IMR-90 (cell line): ENCODE measurements at regions not wholly inside any gene's neighbourhood (a gene's known extent, or its start where the extent isn't known, plus 50 kb on each side); places are given as distances from the start of the nearest gene placed in this dataset.

ENCODE experiments used
- ATAC-seq: fragments of 200-7000 bp; cut with Tn5 transposase; 2 replicates; pipeline ENCODE4 v1.9.1; 2020; ENCODE audit warnings: low read depth, mild to moderate bottlenecking, moderate library complexity
- BruUV-seq: library from RNA; stranded (reverse); fragments of 400-500 nt; replicated peaks from 2 replicates; lab custom pipeline; 2021; lab: Mats Ljungman, UMichigan
- CTCF ChIA-PET: fragments of 300-600 bp; formaldehyde crosslinking; extraction: SDS; loops from one replicate; lab custom pipeline; 2021; ENCODE audit warnings: antibody characterized with exemption; lab: Yijun Ruan, JAX
- POLR2A ChIA-PET: fragments of 300-600 bp; sonication (Branson Sonifier 250); formaldehyde crosslinking; loops from one replicate; lab custom pipeline; 2022; ENCODE audit warnings: antibody characterized with exemption; ENCODE audit not compliant: unreplicated experiment; lab: Charles Lee
- DNase-seq: peaks from one replicate; pipeline ENCODE4 v3.0.0; 2013
- H2AFZ ChIP-seq: replicated peaks from 2 replicates; pipeline ENCODE3; 2013; ENCODE audit warnings: low read length, mild to moderate bottlenecking; ENCODE audit not compliant: poor library complexity
- H2AK5ac ChIP-seq: 2 replicates; pipeline ENCODE4 v1.6.1; 2013; ENCODE audit warnings: low read depth, low read length, inconsistent platforms
- H2AK9ac ChIP-seq: replicated peaks from 2 replicates; pipeline ENCODE3; 2013; ENCODE audit warnings: mild to moderate bottlenecking, low read depth, low read length, moderate library complexity; ENCODE audit not compliant: poor library complexity
- H2BK120ac ChIP-seq: 2 replicates; pipeline ENCODE4 v1.6.1; 2013; ENCODE audit warnings: low read depth, low read length, inconsistent platforms
- H2BK15ac ChIP-seq: 3 replicates; pipeline ENCODE4 v1.6.1; 2013; ENCODE audit warnings: low read depth, low read length, inconsistent platforms
- H2BK20ac ChIP-seq: 2 replicates; pipeline ENCODE4 v1.6.1; 2013; ENCODE audit warnings: low read depth, mild to moderate bottlenecking, inconsistent platforms, low read length, moderate library complexity
- H2BK5ac ChIP-seq: 2 replicates; pipeline ENCODE4 v1.6.1; 2013; ENCODE audit warnings: mild to moderate bottlenecking, low read depth, low read length, inconsistent platforms; ENCODE audit not compliant: poor library complexity, severe bottlenecking
- H3K14ac ChIP-seq: replicated peaks from 2 replicates; pipeline ENCODE4 v1.6.1; 2013; ENCODE audit warnings: low read depth, low read length, inconsistent platforms
- H3K18ac ChIP-seq: 2 replicates; pipeline ENCODE4 v1.6.1; 2013; ENCODE audit warnings: low read depth, low read length, control low read depth
- H3K23ac ChIP-seq: 2 replicates; pipeline ENCODE4 v1.6.1; 2013; ENCODE audit warnings: low read depth, low read length, inconsistent platforms
- H3K27ac ChIP-seq: 2 replicates; pipeline ENCODE4 v1.5.1; 2013; ENCODE audit warnings: mild to moderate bottlenecking, control low read depth, low read length; ENCODE audit not compliant: insufficient read depth
- H3K27me3 ChIP-seq: 2 replicates; pipeline ENCODE4 v1.6.1; 2013; ENCODE audit warnings: low read length; ENCODE audit not compliant: control insufficient read depth, insufficient read depth
- H3K36me3 ChIP-seq: 2 replicates; pipeline ENCODE4 v1.6.1; 2013; ENCODE audit warnings: low read length, mixed read lengths; ENCODE audit not compliant: control insufficient read depth, insufficient read depth
- H3K4ac ChIP-seq: 2 replicates; pipeline ENCODE4 v1.6.1; 2013; ENCODE audit warnings: low read depth, low read length, inconsistent platforms
- H3K4me1 ChIP-seq: 2 replicates; pipeline ENCODE4 v1.6.1; 2013; ENCODE audit warnings: low read length, mixed read lengths; ENCODE audit not compliant: control insufficient read depth, insufficient read depth
- H3K4me2 ChIP-seq: 2 replicates; pipeline ENCODE4 v1.6.1; 2013; ENCODE audit warnings: low read depth, mild to moderate bottlenecking, control low read depth, low read length, moderate library complexity
- H3K4me3 ChIP-seq: 2 replicates; pipeline ENCODE4 v1.5.1; 2013; ENCODE audit warnings: low read depth, mild to moderate bottlenecking, control low read depth, low read length, moderate library complexity; ENCODE audit not compliant: insufficient read depth
- H3K56ac ChIP-seq: 2 replicates; pipeline ENCODE4 v1.6.1; 2013; ENCODE audit warnings: low read length, inconsistent platforms; ENCODE audit not compliant: insufficient read depth; ENCODE audit errors: extremely low read depth
- H3K79me1 ChIP-seq, 2 experiments: 2 replicates each; pipeline ENCODE4 v1.6.1; 2013; ENCODE audit warnings: low read length in 2 of 2, inconsistent platforms in 1 of 2, low read depth in 1 of 2
- H3K9ac ChIP-seq: 2 replicates; pipeline ENCODE4 v1.6.1; 2013; ENCODE audit warnings: low read depth, low read length, control low read depth
- H3K9me1 ChIP-seq: 2 replicates; pipeline ENCODE4 v1.6.1; 2013; ENCODE audit warnings: low read length, inconsistent platforms; ENCODE audit not compliant: insufficient read depth
- H3K9me3 ChIP-seq: 2 replicates; pipeline ENCODE4 v1.6.1; 2013; ENCODE audit warnings: low read length; ENCODE audit not compliant: control insufficient read depth, insufficient read depth
- H4K20me1 ChIP-seq: 2 replicates; pipeline ENCODE4 v1.6.1; 2013; ENCODE audit warnings: low read length, inconsistent platforms; ENCODE audit not compliant: insufficient read depth
- H4K5ac ChIP-seq: 2 replicates; pipeline ENCODE4 v1.6.1; 2013; ENCODE audit warnings: mild to moderate bottlenecking, low read depth, low read length, control low read depth
- H4K8ac ChIP-seq, 2 experiments: 2 replicates each; pipeline ENCODE4 v1.6.1; 2013; ENCODE audit warnings: low read depth in 2 of 2, low read length in 2 of 2, control low read depth in 1 of 2, inconsistent platforms in 1 of 2
- H4K91ac ChIP-seq: 2 replicates; pipeline ENCODE4 v1.6.1; 2013; ENCODE audit warnings: low read depth, low read length, inconsistent platforms; ENCODE audit not compliant: insufficient read depth
- BHLHE40 ChIP-seq: fragments of 150-350 bp; IDR thresholded peaks from 2 replicates; pipeline ENCODE4 v1.6.1; 2016; ENCODE audit warnings: mild to moderate bottlenecking, low read depth, low read length
- CEBPB ChIP-seq: IDR thresholded peaks from 2 replicates; pipeline ENCODE4 v1.6.1; 2012; ENCODE audit warnings: low read depth, low read length, improper control_type of control experiment
- CHD1 ChIP-seq: IDR thresholded peaks from 2 replicates; pipeline ENCODE4 v1.6.1; 2012; ENCODE audit warnings: low read depth, low read length, improper control_type of control experiment
- ELK1 ChIP-seq: fragments of 150-350 bp; IDR thresholded peaks from 2 replicates; pipeline ENCODE4 v1.6.1; 2016; ENCODE audit warnings: low read depth, mild to moderate bottlenecking, low read length, moderate library complexity, borderline replicate concordance
- FOS ChIP-seq: fragments of 150-350 bp; IDR thresholded peaks from 2 replicates; pipeline ENCODE4 v1.6.1; 2016; ENCODE audit warnings: low read depth, low read length
- MAFK ChIP-seq: IDR thresholded peaks from 2 replicates; pipeline ENCODE4 v1.6.1; 2012; ENCODE audit warnings: low read depth, low read length, improper control_type of control experiment
- MAZ ChIP-seq: IDR thresholded peaks from 2 replicates; pipeline ENCODE4 v1.6.1; 2012; ENCODE audit warnings: low read depth, mild to moderate bottlenecking, low read length, improper control_type of control experiment, moderate library complexity, borderline replicate concordance
- MXI1 ChIP-seq: IDR thresholded peaks from 2 replicates; pipeline ENCODE4 v1.6.1; 2012; ENCODE audit warnings: low read depth, mild to moderate bottlenecking, low read length, moderate library complexity, borderline replicate concordance
- NFE2L2 ChIP-seq: fragments of 150-350 bp; IDR thresholded peaks from 2 replicates; pipeline ENCODE4 v1.6.1; 2016; ENCODE audit warnings: low read depth, mild to moderate bottlenecking, low read length
- POLR2A ChIP-seq: IDR thresholded peaks from 2 replicates; pipeline ENCODE4 v1.6.1; 2012; ENCODE audit warnings: mild to moderate bottlenecking, low read depth, low read length
- RAD21 ChIP-seq: IDR thresholded peaks from 2 replicates; pipeline ENCODE4 v1.6.1; 2012; ENCODE audit warnings: low read length, improper control_type of control experiment
- RCOR1 ChIP-seq: IDR thresholded peaks from 2 replicates; pipeline ENCODE4 v1.6.1; 2012; ENCODE audit warnings: mild to moderate bottlenecking, low read length, improper control_type of control experiment; ENCODE audit not compliant: insufficient replicate concordance
- RFX5 ChIP-seq: IDR thresholded peaks from 2 replicates; pipeline ENCODE4 v1.8.0; 2012; ENCODE audit warnings: low read depth, mild to moderate bottlenecking, low read length, moderate library complexity
- SMC3 ChIP-seq: fragments of 150-350 bp; IDR thresholded peaks from 2 replicates; pipeline ENCODE4 v1.6.1; 2016; ENCODE audit warnings: low read depth, mild to moderate bottlenecking, antibody characterized with exemption, low read length, moderate library complexity
- WGBS, 2 experiments: methylation state at CpG; one replicate each; pipeline versions ENCODE4 v1.1.5 to v1.1.7; 2013; ENCODE audit warnings: missing lambda C conversion rate in 2 of 2; ENCODE audit not compliant: insufficient read length in 1 of 2; ENCODE audit errors: extremely low coverage in 2 of 2; 5-methylcytosine and 5-hydroxymethylcytosine counted together
- dilution Hi-C: fragments of 300-500 bp; cut with HindIII; formaldehyde crosslinking; loops from one replicate; pipeline ENCODE4 v1.14.3; 2018; ENCODE audit warnings: low sequenced_read_pairs; ENCODE audit not compliant: unreplicated experiment
- in situ Hi-C: fragments of 300-500 bp; cut with MboI; formaldehyde crosslinking; loops from 3 replicates; pipeline ENCODE4 v1.14.3; 2019; ENCODE audit warnings: low sequenced_read_pairs, inconsistent platforms, mixed read lengths
- intact Hi-C: fragments of 100-400 bp; cut with micrococcal nuclease; formaldehyde crosslinking; loops from 2 replicates; pipeline ENCODE4 v1.10.0; 2022
- TF ChIP-seq, protein P1 (sequence below): conservative IDR thresholded peaks from 2 replicates; pipeline ENCODE4 v1.5.1; 2012; ENCODE audit warnings: mild to moderate bottlenecking, low read depth, low read length, improper control_type of control experiment
- TF ChIP-seq, protein P2 (sequence below): fragments of 150-350 bp; IDR thresholded peaks from 2 replicates; pipeline ENCODE4 v1.6.1; 2017; ENCODE audit warnings: mild to moderate bottlenecking, antibody characterized with exemption, low read length, low read depth

DNA sequence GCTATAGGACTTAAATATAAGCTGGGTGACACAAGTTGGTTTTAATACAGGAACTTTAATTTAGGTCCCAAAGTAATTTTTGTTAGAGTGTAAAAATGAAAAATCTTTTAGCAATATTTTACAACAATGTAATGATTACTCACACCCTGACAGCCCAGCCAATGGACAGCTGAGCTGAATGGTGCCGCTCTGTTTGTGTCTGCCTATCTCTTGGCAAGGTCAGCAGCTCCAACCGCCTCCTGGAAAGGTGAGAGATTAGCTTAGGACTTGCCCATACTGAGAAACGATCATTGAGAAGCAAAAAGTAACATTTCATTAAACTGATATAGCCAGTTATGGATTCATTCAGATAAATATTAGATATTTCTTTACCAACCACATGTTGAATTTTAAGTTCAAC lies 463.6 kb upstream of the CD180 start:
- ChIA-PET POLR2A (no interaction called here), CTCF (no interaction called here)
- Histone ChIP-seq H3K4me2 (no peak overlapping the region), H4K5ac (no peak overlapping the region), H2AK5ac (no peak overlapping the region), H2BK15ac (no peak overlapping the region), H3K9me3 (no peaks in the 10 kb centered on the region), H3K14ac (no peak overlapping the region), H4K8ac (no peak overlapping the region), H3K18ac (no peak overlapping the region), H3K56ac (no peak overlapping the region), H2BK120ac (no peak overlapping the region), H3K9me1 (no peaks in the 10 kb centered on the region), H4K91ac (no peak overlapping the region), H3K36me3 (no peaks in the 10 kb centered on the region), H3K4ac (no peak overlapping the region), H3K9ac (no peak overlapping the region), H3K79me1 (no peaks in the 10 kb centered on the region), H3K27me3 (no peaks in the 10 kb centered on the region), H3K4me3 (no peak overlapping the region), H4K20me1 (no peaks in the 10 kb centered on the region), H2BK20ac (no peak overlapping the region), H3K23ac (no peak overlapping the region), H3K27ac (no peak overlapping the region), H2AFZ (no peak overlapping the region), H2BK5ac (no peak overlapping the region), H2AK9ac (no peak overlapping the region), H3K4me1 (no peaks in the 10 kb centered on the region)
- ATAC-seq (no peak), DNase-seq (no peak)
- intact Hi-C loops, result no loop called here
- no TSS peak for BruUV-seq
- no CpG with 5 or more reads among the region's 3 CpGs for WGBS, 2 experiments
- TF ChIP-seq RFX5 (no peak), POLR2A (no peak), BHLHE40 (no peak), CEBPB (no peak), MAZ (no peak), NFE2L2 (no peak), CHD1 (no peak), RCOR1 (no peak), MXI1 (no peak), ELK1 (no peak), SMC3 (no peak), MAFK (no peak), FOS (no peak), RAD21 (no peak)
- TF ChIP-seq, protein P1, sequence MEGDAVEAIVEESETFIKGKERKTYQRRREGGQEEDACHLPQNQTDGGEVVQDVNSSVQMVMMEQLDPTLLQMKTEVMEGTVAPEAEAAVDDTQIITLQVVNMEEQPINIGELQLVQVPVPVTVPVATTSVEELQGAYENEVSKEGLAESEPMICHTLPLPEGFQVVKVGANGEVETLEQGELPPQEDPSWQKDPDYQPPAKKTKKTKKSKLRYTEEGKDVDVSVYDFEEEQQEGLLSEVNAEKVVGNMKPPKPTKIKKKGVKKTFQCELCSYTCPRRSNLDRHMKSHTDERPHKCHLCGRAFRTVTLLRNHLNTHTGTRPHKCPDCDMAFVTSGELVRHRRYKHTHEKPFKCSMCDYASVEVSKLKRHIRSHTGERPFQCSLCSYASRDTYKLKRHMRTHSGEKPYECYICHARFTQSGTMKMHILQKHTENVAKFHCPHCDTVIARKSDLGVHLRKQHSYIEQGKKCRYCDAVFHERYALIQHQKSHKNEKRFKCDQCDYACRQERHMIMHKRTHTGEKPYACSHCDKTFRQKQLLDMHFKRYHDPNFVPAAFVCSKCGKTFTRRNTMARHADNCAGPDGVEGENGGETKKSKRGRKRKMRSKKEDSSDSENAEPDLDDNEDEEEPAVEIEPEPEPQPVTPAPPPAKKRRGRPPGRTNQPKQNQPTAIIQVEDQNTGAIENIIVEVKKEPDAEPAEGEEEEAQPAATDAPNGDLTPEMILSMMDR, result no peak
- TF ChIP-seq, protein P2, sequence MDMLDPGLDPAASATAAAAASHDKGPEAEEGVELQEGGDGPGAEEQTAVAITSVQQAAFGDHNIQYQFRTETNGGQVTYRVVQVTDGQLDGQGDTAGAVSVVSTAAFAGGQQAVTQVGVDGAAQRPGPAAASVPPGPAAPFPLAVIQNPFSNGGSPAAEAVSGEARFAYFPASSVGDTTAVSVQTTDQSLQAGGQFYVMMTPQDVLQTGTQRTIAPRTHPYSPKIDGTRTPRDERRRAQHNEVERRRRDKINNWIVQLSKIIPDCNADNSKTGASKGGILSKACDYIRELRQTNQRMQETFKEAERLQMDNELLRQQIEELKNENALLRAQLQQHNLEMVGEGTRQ, result no peak
- dilution Hi-C loops, result no loop called here
- in situ Hi-C loops, result no loop called here
